Vagina (tissue), 2 donors: ENCODE measurements at regions not wholly inside any gene's neighbourhood (a gene's known extent, or its start where the extent isn't known, plus 50 kb on each side); places are given as distances from the start of the nearest gene placed in this dataset.

Experiments
- DNase-seq, 2 donors: peaks; one replicate each; pipeline ENCODE4 v3.0.0-alpha.2; 2017; ENCODE audit errors: extremely low spot score in 2 of 2
- H3K27ac ChIP-seq: fragments of 200-600 bp; sonication (generic); one replicate; pipeline ENCODE4 v1.5.1; 2019
- H3K27me3 ChIP-seq: fragments of 200-600 bp; sonication (generic); one replicate; pipeline ENCODE4 v1.5.1; 2019
- H3K36me3 ChIP-seq, 2 donors: fragments of 200-600 bp; sonication (generic); one replicate each; pipeline ENCODE4 v1.5.1; 2017 to 2019
- H3K4me1 ChIP-seq: fragments of 200-600 bp; sonication (generic); one replicate; pipeline ENCODE4 v1.5.1; 2019
- H3K4me3 ChIP-seq, 2 donors: fragments of 200-600 bp; sonication (generic); 1 replicate in 1 of 2; 2 replicates in 1 of 2; pipeline ENCODE4 v1.5.1; 2016 to 2019
- H3K9me3 ChIP-seq: fragments of 200-600 bp; sonication (generic); one replicate; pipeline ENCODE4 v1.5.1; 2019
- CTCF ChIP-seq, 3 experiments: fragments of 450-650 bp in 2 of 3; fragments of 200-600 bp in 1 of 3; sonication (generic) in 1 of 3; IDR thresholded peaks; one replicate each; pipeline ENCODE4 v1.5.1; 2017 to 2019; ENCODE audit warnings: antibody characterized with exemption in 3 of 3, mild to moderate bottlenecking in 2 of 3, moderate library complexity in 2 of 3
- POLR2A ChIP-seq, 2 donors: fragments of 450-650 bp; IDR thresholded peaks; one replicate each; pipeline ENCODE4 v1.6.1; 2017; ENCODE audit warnings: antibody characterized with exemption in 2 of 2, mild to moderate bottlenecking in 2 of 2, moderate library complexity in 2 of 2
- POLR2AphosphoS5 ChIP-seq, 2 donors: sonication (generic); formaldehyde crosslinking; IDR thresholded peaks; one replicate each; pipeline ENCODE4 v1.9.0; 2017; ENCODE audit warnings: antibody characterized with exemption in 2 of 2, mild to moderate bottlenecking in 2 of 2, low read depth in 1 of 2; ENCODE audit not compliant: insufficient read depth in 1 of 2
- intact Hi-C: fragments of 100-400 bp; cut with DNase I; formaldehyde crosslinking; loops from one replicate; pipeline ENCODE4 v1.15.1; 2023

DNA sequence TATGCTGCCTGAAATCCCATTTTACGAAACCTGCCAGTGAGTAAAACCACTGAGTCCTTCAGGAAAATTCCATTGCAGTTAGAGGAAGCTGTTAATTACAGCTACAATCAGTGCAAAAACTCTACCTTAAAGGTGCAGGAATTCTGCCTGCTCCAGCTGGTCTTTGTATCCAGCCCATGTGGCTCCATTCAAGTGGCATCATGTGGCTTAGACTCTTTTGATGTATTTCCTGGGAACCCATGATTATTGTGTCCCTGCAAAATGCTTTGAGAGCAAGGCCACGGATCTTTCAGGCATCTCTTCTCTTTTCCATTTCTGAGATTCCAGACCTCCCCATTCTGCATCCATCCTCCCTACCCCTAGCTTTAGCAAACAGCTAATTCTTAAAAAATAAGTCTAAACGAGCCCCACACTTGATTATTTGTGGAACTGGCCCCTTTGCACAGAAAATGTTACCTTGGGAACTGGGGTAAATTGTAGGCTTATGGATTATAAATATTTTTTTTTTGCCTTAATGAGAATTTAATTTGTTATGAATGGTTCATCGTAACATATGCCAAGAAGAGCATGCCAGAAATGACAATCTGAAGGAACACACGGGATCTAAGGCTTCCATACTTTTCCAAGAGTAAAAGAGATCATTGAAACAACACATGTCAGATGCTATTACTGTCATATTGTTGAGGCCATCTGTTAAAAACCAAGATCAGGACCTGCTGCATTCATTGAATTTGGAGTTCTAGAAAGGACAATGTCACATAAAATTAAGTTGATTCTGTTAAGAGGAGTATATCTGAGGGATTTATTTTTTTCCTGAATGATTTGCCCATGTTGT, 144.6 kb downstream of the TPH2 start:
- no peak overlapping the region for H3K27ac ChIP-seq
- no peak overlapping the region for H3K4me3 ChIP-seq
- no peaks in the 10 kb centered on the region for H3K27me3 ChIP-seq
- intact Hi-C loops, result no loop called here
- TF ChIP-seq POLR2A (IDR thresholded peaks at IDR 0.05), result no peak
- TF ChIP-seq POLR2AphosphoS5 (IDR thresholded peaks at IDR 0.05; ENCODE audit: insufficient read depth in 1 of 2, low read depth in 1 of 2), result no peak
- no peak for TF ChIP-seq CTCF (IDR thresholded peaks at IDR 0.05)
- no peak for DNase-seq
- H3K4me1 ChIP-seq, result no peaks in the 10 kb centered on the region
- no peaks in the 10 kb centered on the region for H3K9me3 ChIP-seq
- H3K36me3 ChIP-seq, result no peaks in the 10 kb centered on the region

DNA sequence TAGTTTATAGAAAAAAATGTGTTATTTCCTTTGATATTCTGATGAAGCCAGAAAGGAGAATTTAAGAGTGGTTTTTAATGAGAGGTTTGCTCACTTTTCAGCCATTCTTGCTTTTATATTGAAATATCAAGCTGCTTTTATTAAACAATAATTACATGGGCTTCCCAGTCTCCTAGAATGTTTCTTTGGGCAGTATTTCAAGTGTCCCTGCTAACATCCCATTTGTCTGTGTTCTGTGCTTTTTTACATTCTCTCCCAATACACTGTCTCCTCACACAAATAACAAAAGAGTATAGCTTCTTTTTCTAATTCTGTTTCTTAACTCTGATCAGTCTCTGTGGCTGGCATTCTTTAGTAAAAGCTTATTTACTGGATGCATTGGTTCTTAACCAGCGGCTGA, 145.4 kb downstream of the TPH2 start:
- TF ChIP-seq POLR2AphosphoS5 (IDR thresholded peaks at IDR 0.05; ENCODE audit: insufficient read depth in 1 of 2, low read depth in 1 of 2) (no peak), POLR2A (IDR thresholded peaks at IDR 0.05) (no peak), CTCF (IDR thresholded peaks at IDR 0.05) (no peak)
- no peaks in the 10 kb centered on the region for H3K27me3 ChIP-seq
- H3K9me3 ChIP-seq, result no peaks in the 10 kb centered on the region
- no peak for DNase-seq
- intact Hi-C loops, result no loop called here
- H3K4me3 ChIP-seq, result no peak overlapping the region
- H3K36me3 ChIP-seq, result no peaks in the 10 kb centered on the region
- no peak overlapping the region for H3K27ac ChIP-seq
- no peaks in the 10 kb centered on the region for H3K4me1 ChIP-seq

GRCh38 chr12:72084880-72085279, 146.2 kb downstream of the TPH2 start:
- intact Hi-C loops, result no loop called here
- H3K4me3 ChIP-seq, result no peak overlapping the region

GRCh38 chr12:72089678-72090077, 151.0 kb downstream of the TPH2 start:
- no peaks in the 10 kb centered on the region for H3K9me3 ChIP-seq
- H3K4me3 ChIP-seq, result no peak overlapping the region
- no peaks in the 10 kb centered on the region for H3K36me3 ChIP-seq
- intact Hi-C loops, result no loop called here
- no peaks in the 10 kb centered on the region for H3K4me1 ChIP-seq
- H3K27ac ChIP-seq, result no peak overlapping the region
- TF ChIP-seq POLR2AphosphoS5 (IDR thresholded peaks at IDR 0.05; ENCODE audit: insufficient read depth in 1 of 2, low read depth in 1 of 2) (no peak), POLR2A (IDR thresholded peaks at IDR 0.05) (no peak), CTCF (IDR thresholded peaks at IDR 0.05) (no peak)
- no peak for DNase-seq
- H3K27me3 ChIP-seq, result no peaks in the 10 kb centered on the region

More at GRCh38 chr12:72084880-72085279, 146.2 kb downstream of the TPH2 start:
- Histone ChIP-seq H3K27ac (no peak overlapping the region), H3K27me3 (no peaks in the 10 kb centered on the region), H3K36me3 (no peaks in the 10 kb centered on the region), H3K4me1 (no peaks in the 10 kb centered on the region), H3K9me3 (no peaks in the 10 kb centered on the region)
- TF ChIP-seq POLR2AphosphoS5 (IDR thresholded peaks at IDR 0.05; ENCODE audit: insufficient read depth in 1 of 2, low read depth in 1 of 2), result no peak
- TF ChIP-seq CTCF (IDR thresholded peaks at IDR 0.05), result no peak
- no peak for TF ChIP-seq POLR2A (IDR thresholded peaks at IDR 0.05)
- DNase-seq, result no peak

DNA sequence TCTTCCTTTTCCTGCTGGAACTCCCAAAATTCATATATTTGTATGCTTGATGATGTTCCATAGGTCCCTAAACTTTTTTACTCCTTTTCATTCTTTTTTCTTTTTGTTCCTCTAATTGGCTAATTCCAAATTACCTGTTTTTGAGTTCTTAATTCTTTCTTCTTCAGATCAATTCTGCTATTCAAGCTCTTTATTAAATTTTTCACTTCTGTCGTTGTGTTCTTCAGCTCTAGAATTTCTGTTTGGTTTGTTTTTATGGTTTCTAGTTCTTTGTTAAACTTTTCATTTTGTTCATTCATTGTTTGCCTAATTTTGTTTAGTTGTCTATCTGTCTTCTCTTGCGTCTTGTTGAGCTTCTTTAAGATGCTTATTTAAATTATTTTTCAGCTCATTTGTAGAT, 154.8 kb downstream of the TPH2 start:
- no peaks in the 10 kb centered on the region for H3K27me3 ChIP-seq
- no peak overlapping the region for H3K27ac ChIP-seq
- H3K4me3 ChIP-seq, result no peak overlapping the region
- no peaks in the 10 kb centered on the region for H3K4me1 ChIP-seq
- no peaks in the 10 kb centered on the region for H3K9me3 ChIP-seq
- no peaks in the 10 kb centered on the region for H3K36me3 ChIP-seq
- intact Hi-C loops, result no loop called here
- DNase-seq, result no peak
- TF ChIP-seq POLR2AphosphoS5 (IDR thresholded peaks at IDR 0.05; ENCODE audit: insufficient read depth in 1 of 2, low read depth in 1 of 2) (no peak), POLR2A (IDR thresholded peaks at IDR 0.05) (no peak), CTCF (IDR thresholded peaks at IDR 0.05) (no peak)
